WTC11 (cell line): ENCODE measurements at regions not wholly inside any gene's neighbourhood (a gene's known extent, or its start where the extent isn't known, plus 50 kb on each side); places are given as distances from the start of the nearest gene placed in this dataset.
A peak's percentile ranks its signal among the peaks of the same experiment; 100 is the strongest.

Experiments used
- ATAC-seq: fragments of 200-7000 bp; cut with Tn5 transposase; 2 replicates; pipeline ENCODE4 v1.10.0; 2021; ENCODE audit warnings: mild to moderate bottlenecking, moderate library complexity
- CTCF ChIA-PET: fragments of 300-600 bp; sonication (Branson Sonifier 250); formaldehyde crosslinking; loops from one replicate; lab custom pipeline; 2021; ENCODE audit warnings: antibody characterized with exemption; lab: Charles Lee
- POLR2A ChIA-PET: fragments of 350-600 bp; sonication (Branson Sonifier 250); formaldehyde crosslinking; loops from one replicate; lab custom pipeline; 2021; ENCODE audit warnings: antibody characterized with exemption; lab: Charles Lee
- DNase-seq: peaks from one replicate; pipeline ENCODE4 v3.0.0; 2021; ENCODE audit warnings: low spot score
- H3K27ac Mint-ChIP-seq: 2 replicates; pipeline ENCODE4 v1.8.0; 2021; ENCODE audit warnings: mixed read lengths
- H3K27me3 Mint-ChIP-seq: 2 replicates; pipeline ENCODE4 v1.8.0; 2021; ENCODE audit warnings: low read depth, mild to moderate bottlenecking, moderate library complexity, mixed read lengths
- H3K36me3 Mint-ChIP-seq: 2 replicates; pipeline ENCODE4 v1.8.0; 2021; ENCODE audit warnings: mixed read lengths
- H3K4me1 Mint-ChIP-seq: 2 replicates; pipeline ENCODE4 v1.8.0; 2022; ENCODE audit warnings: mixed read lengths
- H3K4me3 Mint-ChIP-seq: 2 replicates; pipeline ENCODE4 v1.8.0; 2021; ENCODE audit warnings: mild to moderate bottlenecking, moderate library complexity, mixed read lengths
- H3K9me3 Mint-ChIP-seq: 2 replicates; pipeline ENCODE4 v1.8.0; 2021; ENCODE audit warnings: mixed read lengths
- ATF6 ChIP-seq: sonication (generic); formaldehyde crosslinking; IDR thresholded peaks from 2 replicates; pipeline ENCODE4 v1.8.1; 2023; ENCODE audit warnings: mild to moderate bottlenecking, missing genetic modification reagents
- CDX4 ChIP-seq: fragments of 250-450 bp; sonication (Bioruptor Pico); IDR thresholded peaks from 2 replicates; pipeline ENCODE4 v1.9.0; 2021; ENCODE audit warnings: moderate library complexity, mild to moderate bottlenecking, inconsistent platforms, borderline replicate concordance
- E2F4 ChIP-seq: sonication (generic); formaldehyde crosslinking; IDR thresholded peaks from 2 replicates; pipeline ENCODE4 v1.8.1; 2022; ENCODE audit warnings: low read depth, mild to moderate bottlenecking, moderate library complexity, missing genetic modification reagents, borderline replicate concordance
- ELF4 ChIP-seq: sonication (generic); formaldehyde crosslinking; IDR thresholded peaks from 2 replicates; pipeline ENCODE4 v1.8.1; 2022; ENCODE audit warnings: low read depth, mild to moderate bottlenecking, moderate library complexity, missing genetic modification reagents
- ESRRA ChIP-seq: sonication (generic); formaldehyde crosslinking; IDR thresholded peaks from 2 replicates; pipeline ENCODE4 v1.8.1; 2022; ENCODE audit warnings: mild to moderate bottlenecking, missing genetic modification reagents, borderline replicate concordance
- FOXP4 ChIP-seq: sonication (generic); formaldehyde crosslinking; IDR thresholded peaks from 2 replicates; pipeline ENCODE4 v1.8.0; 2022; ENCODE audit warnings: mild to moderate bottlenecking, missing genetic modification reagents
- IRF2 ChIP-seq: sonication (generic); formaldehyde crosslinking; IDR thresholded peaks from 2 replicates; pipeline ENCODE4 v1.8.0; 2022; ENCODE audit warnings: low read depth, missing genetic modification reagents, borderline replicate concordance
- KAT7 ChIP-seq: sonication (generic); formaldehyde crosslinking; IDR thresholded peaks from 2 replicates; pipeline ENCODE4 v1.8.1; 2023; ENCODE audit warnings: missing genetic modification reagents, mild to moderate bottlenecking, borderline replicate concordance
- PREB ChIP-seq: sonication (generic); formaldehyde crosslinking; IDR thresholded peaks from 2 replicates; pipeline ENCODE4 v1.8.1; 2022; ENCODE audit warnings: mild to moderate bottlenecking, missing genetic modification reagents, moderate library complexity, borderline replicate concordance
- PRRX2 ChIP-seq: fragments of 250-450 bp; sonication (Bioruptor Pico); IDR thresholded peaks from 2 replicates; pipeline ENCODE4 v1.8.0; 2021; ENCODE audit warnings: mild to moderate bottlenecking
- SMAD3 ChIP-seq: sonication (generic); formaldehyde crosslinking; IDR thresholded peaks from 2 replicates; pipeline ENCODE4 v1.8.0; 2022; ENCODE audit warnings: missing genetic modification reagents, mild to moderate bottlenecking, borderline replicate concordance
- TCF7 ChIP-seq: sonication (generic); formaldehyde crosslinking; IDR thresholded peaks from 2 replicates; pipeline ENCODE4 v1.8.0; 2022; ENCODE audit warnings: mild to moderate bottlenecking, low read depth, missing genetic modification reagents, moderate library complexity
- TEAD1 ChIP-seq: sonication (generic); formaldehyde crosslinking; IDR thresholded peaks from 2 replicates; pipeline ENCODE4 v1.8.0; 2022; ENCODE audit warnings: mild to moderate bottlenecking, missing genetic modification reagents
- TP53 ChIP-seq: sonication (generic); formaldehyde crosslinking; IDR thresholded peaks from 2 replicates; pipeline ENCODE4 v1.8.1; 2023; ENCODE audit warnings: mild to moderate bottlenecking, missing genetic modification reagents
- ZNF671 ChIP-seq: fragments of 250-450 bp; sonication (Bioruptor Pico); IDR thresholded peaks from 2 replicates; pipeline ENCODE4 v1.8.0; 2021; ENCODE audit warnings: mild to moderate bottlenecking

- peaks cover 12% of the 10 kb centered on the region for H3K9me3 Mint-ChIP-seq
- no peaks in the 10 kb centered on the region for H3K4me1 Mint-ChIP-seq
- TF ChIP-seq PREB: no peak
- TF ChIP-seq ZNF671 (CRISPR knock-in tag): no peak
- TF ChIP-seq TP53 (CRISPR knock-in tag): no peak
- no peak overlapping the region for H3K4me3 Mint-ChIP-seq
- no peak for ATAC-seq
- no peak for DNase-seq
- H3K27ac Mint-ChIP-seq: no peak overlapping the region
- no peaks in the 10 kb centered on the region for H3K27me3 Mint-ChIP-seq
- ChIA-PET CTCF (no interaction called here), POLR2A (no interaction called here)
- no peaks in the 10 kb centered on the region; the same call in 1 of the 2 replicates for H3K36me3 Mint-ChIP-seq
These were observed 1137.7 kb upstream of the CHAC2 start for GRCh38 chr2:52629944-52630343.

- Mint-ChIP-seq H3K4me3 (no peak overlapping the region), H3K4me1 (no peaks in the 10 kb centered on the region), H3K27ac (no peak overlapping the region), H3K9me3 (peaks cover 13% of the 10 kb centered on the region), H3K27me3 (no peaks in the 10 kb centered on the region), H3K36me3 (no peaks in the 10 kb centered on the region; the same call in 1 of the 2 replicates)
- ChIA-PET CTCF (no interaction called here), POLR2A (no interaction called here)
- TF ChIP-seq CDX4 (CRISPR knock-in tag): no peak
- no peak for TF ChIP-seq TEAD1 (CRISPR knock-in tag)
- TF ChIP-seq KAT7 (CRISPR knock-in tag): no peak
- TF ChIP-seq PRRX2 (CRISPR knock-in tag): no peak
- TF ChIP-seq ATF6: no peak
- ATAC-seq (no peak), DNase-seq (no peak)
These were observed 1138.1 kb upstream of the CHAC2 start for GRCh38 chr2:52629531-52629930.

GRCh38 chr2:52622266-52622665 lies 1145.3 kb upstream of the CHAC2 start:
- no peak overlapping the region for H3K27ac Mint-ChIP-seq
- H3K4me3 Mint-ChIP-seq: no peak overlapping the region
- ATAC-seq (no peak), DNase-seq (no peak)
- 0 out of 2 replicates have a peak, but pooled peaks cover 6% of the 10 kb centered on the region for H3K9me3 Mint-ChIP-seq
- H3K27me3 Mint-ChIP-seq: no peaks in the 10 kb centered on the region
- no peaks in the 10 kb centered on the region for H3K36me3 Mint-ChIP-seq
- CTCF ChIA-PET: interaction anchor here (0.9 to 1.9 kb wide), 2 partner anchors 9 to 11 kb away, joined by 3 to 7 read pairs; no protein-coding TSS in a partner anchor
- H3K4me1 Mint-ChIP-seq: peaks cover 7% of the 10 kb centered on the region
- no peak for TF ChIP-seq SMAD3 (CRISPR knock-in tag)
- TF ChIP-seq PREB: no peak
- no peak for TF ChIP-seq E2F4 (CRISPR knock-in tag)
- TF ChIP-seq ESRRA (CRISPR knock-in tag): no peak
- POLR2A ChIA-PET: no interaction called here

- Mint-ChIP-seq H3K4me3 (no peak overlapping the region), H3K9me3 (peaks cover 11% of the 10 kb centered on the region), H3K4me1 (peaks cover 14% of the 10 kb centered on the region), H3K27ac (no peak overlapping the region), H3K36me3 (peaks cover 6% of the 10 kb centered on the region), H3K27me3 (no peaks in the 10 kb centered on the region)
- peak; percentile 98 for ATAC-seq
- DNase-seq: peak; percentile 24
- no peak for TF ChIP-seq TEAD1 (CRISPR knock-in tag)
- no peak for TF ChIP-seq KAT7 (CRISPR knock-in tag)
- no peak for TF ChIP-seq PRRX2 (CRISPR knock-in tag)
- no peak for TF ChIP-seq TCF7
- no peak for TF ChIP-seq IRF2 (CRISPR knock-in tag)
- TF ChIP-seq ELF4 (CRISPR knock-in tag): no peak
- TF ChIP-seq FOXP4: no peak
- POLR2A ChIA-PET: no interaction called here
- CTCF ChIA-PET: interaction anchor here (0.6 to 1.8 kb wide), 7 partner anchors 9 to 817 kb away, joined by 3 to 7 read pairs (median 3); no protein-coding TSS in a partner anchor
These were observed 1154.5 kb upstream of the CHAC2 start for GRCh38 chr2:52613064-52613463.
